Hepatocyte (in vitro differentiated cells): ENCODE measurements at regions not wholly inside any gene's neighbourhood (a gene's known extent, or its start where the extent isn't known, plus 50 kb on each side); places are given as distances from the start of the nearest gene placed in this dataset.

Experiments
- DNase-seq: peaks from one replicate; pipeline ENCODE4 v3.0.0-alpha.2; 2016; ENCODE audit warnings: low spot score
- H2AFZ ChIP-seq: fragments of 200-600 bp; sonication (generic); 2 replicates; pipeline ENCODE4 v1.6.0; 2016; ENCODE audit warnings: antibody characterized with exemption, mild to moderate bottlenecking
- H3K27ac ChIP-seq: fragments of 200-600 bp; sonication (generic); 2 replicates; pipeline ENCODE4 v1.5.1; 2016; ENCODE audit warnings: mild to moderate bottlenecking
- H3K27me3 ChIP-seq: fragments of 200-600 bp; sonication (generic); 2 replicates; pipeline ENCODE4 v1.6.1; 2016
- H3K36me3 ChIP-seq: fragments of 200-600 bp; sonication (generic); replicated peaks from 2 replicates; pipeline ENCODE4 v1.5.1; 2016; ENCODE audit warnings: low read depth; ENCODE audit not compliant: insufficient read depth
- H3K4me1 ChIP-seq: fragments of 200-600 bp; sonication (generic); 2 replicates; pipeline ENCODE4 v1.5.1; 2016; ENCODE audit warnings: mild to moderate bottlenecking, moderate library complexity; ENCODE audit not compliant: insufficient read depth
- H3K4me2 ChIP-seq: fragments of 200-600 bp; sonication (generic); 2 replicates; pipeline ENCODE4 v1.6.0; 2016
- H3K4me3 ChIP-seq: fragments of 200-600 bp; sonication (generic); 2 replicates; pipeline ENCODE4 v1.5.1; 2016; ENCODE audit warnings: mild to moderate bottlenecking
- H3K79me2 ChIP-seq: fragments of 200-600 bp; sonication (generic); 2 replicates; pipeline ENCODE4 v1.6.0; 2017; ENCODE audit warnings: mild to moderate bottlenecking
- H3K9me2 ChIP-seq: fragments of 200-600 bp; sonication (generic); replicated peaks from 2 replicates; pipeline ENCODE4 v1.6.0; 2017; ENCODE audit warnings: mild to moderate bottlenecking; ENCODE audit not compliant: insufficient read depth
- H3K9me3 ChIP-seq: fragments of 200-600 bp; sonication (generic); 2 replicates; pipeline ENCODE4 v1.5.1; 2016; ENCODE audit warnings: low read depth, mild to moderate bottlenecking
- H4K20me1 ChIP-seq: fragments of 200-600 bp; sonication (generic); 2 replicates; pipeline ENCODE4 v1.6.0; 2016; ENCODE audit warnings: mild to moderate bottlenecking; ENCODE audit not compliant: insufficient read depth, poor library complexity, severe bottlenecking
- EZH2 ChIP-seq: fragments of 200-600 bp; sonication (generic); IDR thresholded peaks from 2 replicates; pipeline ENCODE4 v1.6.1; 2016; ENCODE audit warnings: antibody characterized with exemption, mild to moderate bottlenecking, borderline replicate concordance
- EZH2phosphoT487 ChIP-seq: fragments of 200-600 bp; sonication (generic); IDR thresholded peaks from one replicate; pipeline ENCODE4 v1.6.1; 2018; ENCODE audit warnings: antibody characterized with exemption, mild to moderate bottlenecking, low read depth, moderate library complexity; ENCODE audit not compliant: unreplicated experiment, severe bottlenecking
- WGBS: methylation state at CpG from one replicate; pipeline ENCODE4 v1.1.6; 2016; ENCODE audit warnings: low lambda C conversion rate; ENCODE audit errors: missing lambda C conversion rate; 5-methylcytosine and 5-hydroxymethylcytosine counted together
- TF ChIP-seq, protein P1 (sequence below): fragments of 200-600 bp; sonication (generic); IDR thresholded peaks from 2 replicates; pipeline ENCODE4 v1.5.1; 2016; ENCODE audit warnings: antibody characterized with exemption, mild to moderate bottlenecking; ENCODE audit not compliant: poor library complexity

DNA sequence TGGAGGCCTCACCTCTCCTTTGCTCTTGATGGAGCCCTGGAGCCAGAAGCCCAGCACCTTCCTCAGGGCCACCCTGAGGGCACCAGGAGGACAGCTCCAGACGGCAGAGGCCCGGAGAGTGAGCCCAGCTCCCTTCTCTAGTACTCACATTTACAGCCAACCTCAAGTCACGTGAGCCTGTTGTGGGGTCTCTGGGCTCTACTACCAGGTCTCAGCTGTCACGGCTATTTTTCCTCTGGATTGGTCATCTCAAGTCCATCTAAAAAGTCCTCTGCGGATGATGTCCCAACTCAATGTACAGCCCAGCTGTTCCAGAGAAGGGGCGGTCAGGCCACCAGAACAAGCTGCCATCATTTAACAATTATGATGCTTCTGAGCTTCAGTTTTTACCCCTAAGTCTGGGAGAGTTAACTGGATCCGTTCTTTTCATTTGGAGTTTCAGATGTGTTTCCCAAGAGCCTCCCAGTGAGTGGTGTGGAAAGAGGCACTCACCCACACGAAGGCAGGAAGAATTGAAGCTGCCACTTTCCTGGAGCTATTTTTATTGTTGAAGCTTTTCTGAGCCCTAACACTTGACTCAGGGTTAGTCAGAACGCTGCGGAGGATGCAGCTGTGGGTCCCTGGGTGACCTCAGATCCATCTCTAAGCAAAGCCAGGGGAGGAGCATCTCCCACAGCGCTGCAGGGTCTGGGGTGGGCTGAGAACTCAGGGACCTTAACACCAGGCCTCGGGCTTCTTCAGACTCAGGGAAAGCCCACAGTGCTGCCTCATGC lies 143.5 kb upstream of the UBL3 start:
- Histone ChIP-seq H3K4me3 (no peak overlapping the region), H3K9me2 (no peaks in the 10 kb centered on the region), H3K27ac (no peak overlapping the region), H3K79me2 (no peaks in the 10 kb centered on the region), H4K20me1 (no peaks in the 10 kb centered on the region), H3K27me3 (no peaks in the 10 kb centered on the region), H2AFZ (no peak overlapping the region), H3K9me3 (no peaks in the 10 kb centered on the region), H3K4me1 (no peaks in the 10 kb centered on the region), H3K4me2 (no peak overlapping the region), H3K36me3 (no peaks in the 10 kb centered on the region)
- 93% methylated on average over 12 of the region's 12 CpGs for WGBS
- DNase-seq: no peak
- no peak for TF ChIP-seq EZH2
- TF ChIP-seq EZH2phosphoT487: no peak
- TF ChIP-seq, protein P1, sequence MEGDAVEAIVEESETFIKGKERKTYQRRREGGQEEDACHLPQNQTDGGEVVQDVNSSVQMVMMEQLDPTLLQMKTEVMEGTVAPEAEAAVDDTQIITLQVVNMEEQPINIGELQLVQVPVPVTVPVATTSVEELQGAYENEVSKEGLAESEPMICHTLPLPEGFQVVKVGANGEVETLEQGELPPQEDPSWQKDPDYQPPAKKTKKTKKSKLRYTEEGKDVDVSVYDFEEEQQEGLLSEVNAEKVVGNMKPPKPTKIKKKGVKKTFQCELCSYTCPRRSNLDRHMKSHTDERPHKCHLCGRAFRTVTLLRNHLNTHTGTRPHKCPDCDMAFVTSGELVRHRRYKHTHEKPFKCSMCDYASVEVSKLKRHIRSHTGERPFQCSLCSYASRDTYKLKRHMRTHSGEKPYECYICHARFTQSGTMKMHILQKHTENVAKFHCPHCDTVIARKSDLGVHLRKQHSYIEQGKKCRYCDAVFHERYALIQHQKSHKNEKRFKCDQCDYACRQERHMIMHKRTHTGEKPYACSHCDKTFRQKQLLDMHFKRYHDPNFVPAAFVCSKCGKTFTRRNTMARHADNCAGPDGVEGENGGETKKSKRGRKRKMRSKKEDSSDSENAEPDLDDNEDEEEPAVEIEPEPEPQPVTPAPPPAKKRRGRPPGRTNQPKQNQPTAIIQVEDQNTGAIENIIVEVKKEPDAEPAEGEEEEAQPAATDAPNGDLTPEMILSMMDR: no peak

GRCh38 chr13:29993196-29993595 lies 142.8 kb upstream of the UBL3 start:
- Histone ChIP-seq H4K20me1 (no peaks in the 10 kb centered on the region), H3K9me3 (no peaks in the 10 kb centered on the region), H3K4me1 (no peaks in the 10 kb centered on the region), H3K27me3 (no peaks in the 10 kb centered on the region), H3K27ac (no peak overlapping the region), H3K36me3 (no peaks in the 10 kb centered on the region), H3K4me2 (no peak overlapping the region), H3K79me2 (no peaks in the 10 kb centered on the region), H3K9me2 (no peaks in the 10 kb centered on the region), H3K4me3 (no peak overlapping the region), H2AFZ (no peak overlapping the region)
- 95% methylated on average over 4 of the region's 4 CpGs for WGBS
- DNase-seq: no peak
- TF ChIP-seq EZH2phosphoT487 (no peak), EZH2 (no peak)
- TF ChIP-seq, protein P1: no peak

DNA sequence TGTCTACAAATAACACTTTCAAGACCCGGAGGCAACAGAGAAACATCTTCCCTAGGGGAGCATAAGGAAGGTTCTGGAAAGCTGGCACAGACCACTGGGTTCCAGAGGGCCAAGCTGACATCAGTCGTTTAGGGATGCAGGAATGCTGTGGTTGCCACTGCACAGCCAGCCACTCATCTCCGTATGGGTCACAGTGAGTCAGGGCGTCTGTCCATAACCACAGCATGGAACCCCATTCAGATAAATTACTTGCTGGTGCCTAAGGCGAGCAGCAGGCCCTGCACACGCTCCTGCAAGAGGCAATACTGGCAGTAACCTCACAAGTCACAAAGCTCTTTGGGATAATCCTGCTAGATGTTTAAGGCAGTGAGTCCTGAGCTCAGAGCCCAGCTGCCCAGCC lies 140.9 kb upstream of the UBL3 start:
- no peak overlapping the region for H3K27ac ChIP-seq

More for the DNA sequence above, 140.9 kb upstream of the UBL3 start:
- H2AFZ ChIP-seq: no peak overlapping the region
- no peaks in the 10 kb centered on the region for H3K9me2 ChIP-seq
- no peak overlapping the region for H3K4me3 ChIP-seq
- H3K79me2 ChIP-seq: no peaks in the 10 kb centered on the region
- no peak for TF ChIP-seq EZH2
- TF ChIP-seq, protein P1: no peak
- TF ChIP-seq EZH2phosphoT487: no peak
- DNase-seq: no peak
- no peaks in the 10 kb centered on the region for H3K36me3 ChIP-seq
- no peaks in the 10 kb centered on the region for H3K4me1 ChIP-seq
- 84% methylated on average over 6 of the region's 6 CpGs for WGBS
- no peaks in the 10 kb centered on the region for H3K9me3 ChIP-seq
- no peaks in the 10 kb centered on the region for H3K27me3 ChIP-seq
- H3K4me2 ChIP-seq: no peak overlapping the region
- no peaks in the 10 kb centered on the region for H4K20me1 ChIP-seq
